ENCODE measurements at regions not wholly inside any gene's neighbourhood (a gene's known extent, or its start where the extent isn't known, plus 50 kb on each side); places are given as distances from the start of the nearest gene placed in this dataset.
A peak's percentile ranks its signal among the peaks of the same experiment; 100 is the strongest.

- peaks cover 4% of the 10 kb centered on the region for H3K4me1 ChIP-seq (ENCODE audit: insufficient read depth)
- no peak overlapping the region for H3K27ac ChIP-seq
- no peak for DNase-seq (ENCODE audit: low spot score)
- no peaks in the 10 kb centered on the region for H3K9me2 ChIP-seq (replicated peaks; ENCODE audit: insufficient read depth)
- no peaks in the 10 kb centered on the region for H3K36me3 ChIP-seq (replicated peaks; ENCODE audit: insufficient read depth, low read depth)
- no peak overlapping the region for H3K4me2 ChIP-seq
- no peaks in the 10 kb centered on the region for H3K27me3 ChIP-seq
- H3K9me3 ChIP-seq (ENCODE audit: low read depth): no peaks in the 10 kb centered on the region
- 45% methylated on average over 1 of the region's 1 CpG for WGBS (ENCODE audit: low lambda C conversion rate, missing lambda C conversion rate)
- no peaks in the 10 kb centered on the region for H3K79me2 ChIP-seq
- H3K4me3 ChIP-seq: no peak overlapping the region
- H2AFZ ChIP-seq: no peak overlapping the region
- H4K20me1 ChIP-seq (ENCODE audit: insufficient read depth, poor library complexity, severe bottlenecking): no peaks in the 10 kb centered on the region
- TF ChIP-seq EZH2 (IDR thresholded peaks at IDR 0.05; ENCODE audit: borderline replicate concordance) (no peak), CTCF (IDR thresholded peaks at IDR 0.05; ENCODE audit: poor library complexity) (no peak), EZH2phosphoT487 (IDR thresholded peaks at IDR 0.05; ENCODE audit: low read depth, severe bottlenecking, unreplicated experiment) (no peak)
Observed at GRCh38 chr5:89710006-89710405, 699.5 kb downstream of the CETN3 start.

GRCh38 chr5:89707891-89708290 is 701.7 kb downstream of the CETN3 start:
- 90% methylated on average over 2 of the region's 2 CpGs for WGBS (ENCODE audit: low lambda C conversion rate, missing lambda C conversion rate)
- Histone ChIP-seq H3K27ac (no peak overlapping the region), H3K79me2 (no peaks in the 10 kb centered on the region), H3K27me3 (no peaks in the 10 kb centered on the region), H3K4me3 (no peak overlapping the region), H3K9me3 (ENCODE audit: low read depth) (no peaks in the 10 kb centered on the region), H3K4me1 (ENCODE audit: insufficient read depth) (peaks cover 4% of the 10 kb centered on the region), H2AFZ (no peak overlapping the region), H3K4me2 (no peak overlapping the region), H3K9me2 (replicated peaks; ENCODE audit: insufficient read depth) (no peaks in the 10 kb centered on the region), H4K20me1 (ENCODE audit: insufficient read depth, poor library complexity, severe bottlenecking) (no peaks in the 10 kb centered on the region), H3K36me3 (replicated peaks; ENCODE audit: insufficient read depth, low read depth) (no peaks in the 10 kb centered on the region)
- TF ChIP-seq EZH2phosphoT487 (IDR thresholded peaks at IDR 0.05; ENCODE audit: low read depth, severe bottlenecking, unreplicated experiment): no peak
- no peak for TF ChIP-seq EZH2 (IDR thresholded peaks at IDR 0.05; ENCODE audit: borderline replicate concordance)
- TF ChIP-seq CTCF (IDR thresholded peaks at IDR 0.05; ENCODE audit: poor library complexity): no peak
- no peak for DNase-seq (ENCODE audit: low spot score)

- TF ChIP-seq CTCF (IDR thresholded peaks at IDR 0.05; ENCODE audit: poor library complexity) (no peak), EZH2phosphoT487 (IDR thresholded peaks at IDR 0.05; ENCODE audit: low read depth, severe bottlenecking, unreplicated experiment) (no peak), EZH2 (IDR thresholded peaks at IDR 0.05; ENCODE audit: borderline replicate concordance) (no peak)
Observed at GRCh38 chr5:89706731-89707130, 702.8 kb downstream of the CETN3 start.

GRCh38 chr5:89703817-89704216 is 705.7 kb downstream of the CETN3 start:
- DNase-seq (ENCODE audit: low spot score): peak; percentile 19
- H3K27me3 ChIP-seq: no peaks in the 10 kb centered on the region
- H2AFZ ChIP-seq: no peak overlapping the region
- no peaks in the 10 kb centered on the region for H3K9me3 ChIP-seq (ENCODE audit: low read depth)
- H3K4me2 ChIP-seq: no peak overlapping the region
- H3K4me1 ChIP-seq (ENCODE audit: insufficient read depth): peaks cover 4% of the 10 kb centered on the region
- no peaks in the 10 kb centered on the region for H3K79me2 ChIP-seq
- TF ChIP-seq EZH2phosphoT487 (IDR thresholded peaks at IDR 0.05; ENCODE audit: low read depth, severe bottlenecking, unreplicated experiment) (no peak), EZH2 (IDR thresholded peaks at IDR 0.05; ENCODE audit: borderline replicate concordance) (no peak), CTCF (IDR thresholded peaks at IDR 0.05; ENCODE audit: poor library complexity) (no peak)
- no peaks in the 10 kb centered on the region for H3K36me3 ChIP-seq (replicated peaks; ENCODE audit: insufficient read depth, low read depth)
- H3K27ac ChIP-seq: no peak overlapping the region
- no peak overlapping the region for H3K4me3 ChIP-seq
- H3K9me2 ChIP-seq (replicated peaks; ENCODE audit: insufficient read depth): no peaks in the 10 kb centered on the region
- no peaks in the 10 kb centered on the region for H4K20me1 ChIP-seq (ENCODE audit: insufficient read depth, poor library complexity, severe bottlenecking)

More at GRCh38 chr5:89706731-89707130, 702.8 kb downstream of the CETN3 start:
- Histone ChIP-seq H2AFZ (no peak overlapping the region), H3K9me3 (ENCODE audit: low read depth) (no peaks in the 10 kb centered on the region), H3K27me3 (no peaks in the 10 kb centered on the region), H3K4me1 (ENCODE audit: insufficient read depth) (peaks cover 4% of the 10 kb centered on the region), H3K4me2 (no peak overlapping the region), H3K9me2 (replicated peaks; ENCODE audit: insufficient read depth) (no peaks in the 10 kb centered on the region), H4K20me1 (ENCODE audit: insufficient read depth, poor library complexity, severe bottlenecking) (no peaks in the 10 kb centered on the region), H3K27ac (no peak overlapping the region), H3K4me3 (no peak overlapping the region), H3K79me2 (no peaks in the 10 kb centered on the region), H3K36me3 (replicated peaks; ENCODE audit: insufficient read depth, low read depth) (no peaks in the 10 kb centered on the region)
- WGBS (ENCODE audit: low lambda C conversion rate, missing lambda C conversion rate): 97% methylated on average over 1 of the region's 1 CpG
- no peak for DNase-seq (ENCODE audit: low spot score)
